Esophagus squamous epithelium (tissue), 5 donors: ENCODE measurements at regions not wholly inside any gene's neighbourhood (a gene's known extent, or its start where the extent isn't known, plus 50 kb on each side); places are given as distances from the start of the nearest gene placed in this dataset.

Experiments
- DNase-seq: peaks from one replicate; lab custom pipeline; 2025; lab: John Stamatoyannopoulos, UW
- H3K27ac ChIP-seq, 4 donors: fragments of 200-600 bp; sonication (generic); one replicate each; pipeline ENCODE4 v1.5.1; 2016 to 2019; ENCODE audit warnings: mild to moderate bottlenecking in 1 of 4
- H3K27me3 ChIP-seq, 4 donors: fragments of 200-600 bp; sonication (generic); 1 replicate in 3 of 4; 2 replicates in 1 of 4; pipeline versions ENCODE4 v1.5.1 to v1.6.0; 2017 to 2021; ENCODE audit warnings: antibody characterized with exemption in 1 of 4
- H3K36me3 ChIP-seq, 3 donors: fragments of 200-600 bp; sonication (generic); one replicate each; pipeline ENCODE4 v1.5.1; 2016 to 2019
- H3K4me1 ChIP-seq, 3 donors: fragments of 200-600 bp; sonication (generic); one replicate each; pipeline ENCODE4 v1.5.1; 2017 to 2019
- H3K4me3 ChIP-seq, 4 donors: fragments of 200-600 bp; sonication (generic); 1 replicate in 3 of 4; 2 replicates in 1 of 4; pipeline ENCODE4 v1.5.1; 2016 to 2019; ENCODE audit warnings: mild to moderate bottlenecking in 2 of 4, moderate library complexity in 1 of 4
- H3K9me3 ChIP-seq, 3 donors: fragments of 200-600 bp; sonication (generic); one replicate each; pipeline ENCODE4 v1.5.1; 2016 to 2019
- POLR2A ChIP-seq, 4 donors: fragments of 450-650 bp; IDR thresholded peaks; one replicate each; pipeline ENCODE4 v1.6.1; 2017; ENCODE audit warnings: antibody characterized with exemption in 4 of 4, mild to moderate bottlenecking in 4 of 4, moderate library complexity in 3 of 4
- WGBS, 2 donors: methylation state at CpG; one replicate each; pipeline ENCODE4 v1.1.5; 2018; 5-methylcytosine and 5-hydroxymethylcytosine counted together
- intact Hi-C: fragments of 100-400 bp; cut with DNase I; formaldehyde crosslinking; loops from one replicate; pipeline ENCODE4 v1.15.0; 2022
- TF ChIP-seq, protein P1 (sequence below), 6 experiments: fragments of 450-650 bp in 4 of 6; fragments of 200-600 bp in 2 of 6; sonication (generic) in 2 of 6; IDR thresholded peaks; one replicate each; pipeline ENCODE4 v1.5.1; 2016 to 2019; ENCODE audit warnings: antibody characterized with exemption in 6 of 6, mild to moderate bottlenecking in 4 of 6, moderate library complexity in 4 of 6
- donor health status: DM: yes; HTN: yes; CAD: no.

DNA sequence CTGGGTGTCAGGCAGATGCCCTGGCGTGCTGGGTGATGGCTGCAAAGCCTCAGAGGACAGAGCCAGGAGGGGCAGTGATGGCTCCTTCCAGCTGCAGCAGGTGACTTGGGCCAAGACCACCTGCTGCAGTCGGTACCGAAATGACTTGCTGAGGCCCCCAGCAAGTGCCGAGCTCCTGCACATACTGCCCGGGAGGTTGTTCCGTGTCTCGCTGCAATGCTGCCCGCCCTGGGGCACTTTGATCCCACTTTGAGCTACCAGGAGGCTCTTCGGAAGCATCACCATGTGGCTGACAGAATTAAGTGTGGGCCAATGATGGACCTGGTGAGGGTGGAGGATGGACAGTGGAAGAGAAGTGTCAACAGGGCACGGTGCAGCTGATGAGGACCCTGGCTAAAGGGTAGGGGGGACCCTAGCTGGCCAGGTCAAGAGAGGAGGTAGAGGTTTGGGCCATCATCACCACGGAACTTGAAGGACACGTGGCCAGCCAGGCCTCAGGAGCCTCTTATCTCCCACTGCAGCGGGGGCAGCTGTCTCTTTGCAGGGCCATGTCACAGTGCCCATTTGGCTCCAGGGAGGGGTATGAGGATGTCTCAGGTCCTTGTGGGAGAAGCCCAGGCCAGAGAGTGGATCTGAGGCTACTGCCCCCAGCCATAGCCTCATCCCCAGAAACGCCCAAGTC is 51.1 kb upstream of the NANOS1 start:
- TF ChIP-seq POLR2A (IDR thresholded peaks at IDR 0.05) = no peak
- TF ChIP-seq, protein P1, sequence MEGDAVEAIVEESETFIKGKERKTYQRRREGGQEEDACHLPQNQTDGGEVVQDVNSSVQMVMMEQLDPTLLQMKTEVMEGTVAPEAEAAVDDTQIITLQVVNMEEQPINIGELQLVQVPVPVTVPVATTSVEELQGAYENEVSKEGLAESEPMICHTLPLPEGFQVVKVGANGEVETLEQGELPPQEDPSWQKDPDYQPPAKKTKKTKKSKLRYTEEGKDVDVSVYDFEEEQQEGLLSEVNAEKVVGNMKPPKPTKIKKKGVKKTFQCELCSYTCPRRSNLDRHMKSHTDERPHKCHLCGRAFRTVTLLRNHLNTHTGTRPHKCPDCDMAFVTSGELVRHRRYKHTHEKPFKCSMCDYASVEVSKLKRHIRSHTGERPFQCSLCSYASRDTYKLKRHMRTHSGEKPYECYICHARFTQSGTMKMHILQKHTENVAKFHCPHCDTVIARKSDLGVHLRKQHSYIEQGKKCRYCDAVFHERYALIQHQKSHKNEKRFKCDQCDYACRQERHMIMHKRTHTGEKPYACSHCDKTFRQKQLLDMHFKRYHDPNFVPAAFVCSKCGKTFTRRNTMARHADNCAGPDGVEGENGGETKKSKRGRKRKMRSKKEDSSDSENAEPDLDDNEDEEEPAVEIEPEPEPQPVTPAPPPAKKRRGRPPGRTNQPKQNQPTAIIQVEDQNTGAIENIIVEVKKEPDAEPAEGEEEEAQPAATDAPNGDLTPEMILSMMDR (IDR thresholded peaks at IDR 0.05) = no peak
- no peaks in the 10 kb centered on the region for H3K36me3 ChIP-seq
- WGBS, 2 donors = 55 to 78% methylated on average over 6 to 7 of the region's 14 CpGs
- no peak overlapping the region for H3K27ac ChIP-seq
- peaks cover 0 to 11% (median 8%) of the 10 kb centered on the region in 3 donors for H3K9me3 ChIP-seq
- no peaks in the 10 kb centered on the region for H3K4me1 ChIP-seq
- no peak for DNase-seq
- no peak overlapping the region for H3K4me3 ChIP-seq
- H3K27me3 ChIP-seq = peaks cover 0 to 4% (median 0%) of the 10 kb centered on the region in 4 donors
- intact Hi-C loops = no loop called here

DNA sequence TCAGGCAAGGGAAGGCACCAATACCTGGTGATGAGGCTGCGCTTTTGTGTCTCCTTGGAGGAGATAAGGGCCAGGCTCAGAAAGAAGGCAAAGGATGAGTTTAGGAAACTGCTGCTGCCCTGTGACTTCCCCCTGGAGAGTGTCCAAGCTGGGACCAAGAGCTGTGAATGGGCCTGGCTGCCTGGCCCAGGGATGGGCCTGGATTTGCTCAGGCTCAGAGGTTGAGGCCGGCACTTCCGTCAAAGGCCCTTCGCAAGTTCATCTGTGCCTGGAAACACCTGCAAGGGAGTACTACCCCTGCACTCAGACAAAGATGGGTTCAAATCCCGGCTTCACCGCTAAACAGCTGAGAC is 50.5 kb upstream of the NANOS1 start:
- Histone ChIP-seq H3K4me3 (no peak overlapping the region), H3K27me3 (no peaks in the 10 kb centered on the region), H3K4me1 (no peaks in the 10 kb centered on the region), H3K9me3 (peaks cover 0 to 6% (median 3%) of the 10 kb centered on the region in 3 donors), H3K36me3 (no peaks in the 10 kb centered on the region), H3K27ac (no peak overlapping the region)
- WGBS, 2 donors = 75 to 92% methylated on average over 2 to 4 of the region's 6 CpGs
- intact Hi-C loops = no loop called here
- no peak for TF ChIP-seq POLR2A (IDR thresholded peaks at IDR 0.05)
- TF ChIP-seq, protein P1 (IDR thresholded peaks at IDR 0.05) = no peak
- DNase-seq = no peak

DNA sequence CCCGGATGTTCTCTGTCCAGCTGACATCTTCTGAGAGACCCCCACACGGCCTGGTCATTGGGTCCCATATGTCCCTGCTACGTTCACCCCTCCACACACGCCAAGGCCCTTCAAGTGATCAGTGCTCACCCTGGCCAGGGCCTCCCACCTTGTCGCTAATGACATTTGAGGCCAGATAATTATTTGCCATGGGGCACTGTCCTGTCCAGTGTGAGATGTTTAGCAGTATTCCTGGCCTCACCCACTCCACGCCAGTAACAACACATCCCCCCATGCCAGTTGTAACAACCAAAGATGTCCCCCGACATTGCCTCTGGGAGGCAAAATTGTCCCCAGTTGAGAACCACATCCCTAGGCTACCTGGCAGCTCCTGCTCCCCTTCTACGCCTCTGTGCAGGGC is 49.9 kb upstream of the NANOS1 start:
- Histone ChIP-seq H3K9me3 (no peaks in the 10 kb centered on the region), H3K36me3 (no peaks in the 10 kb centered on the region), H3K27ac (no peak overlapping the region), H3K27me3 (no peaks in the 10 kb centered on the region), H3K4me1 (no peaks in the 10 kb centered on the region), H3K4me3 (no peak overlapping the region)
- intact Hi-C loops = no loop called here
- DNase-seq = no peak
- TF ChIP-seq, protein P1 (IDR thresholded peaks at IDR 0.05) = no peak
- TF ChIP-seq POLR2A (IDR thresholded peaks at IDR 0.05) = no peak
- WGBS, 2 donors = 74 to 86% methylated on average over 4 to 5 of the region's 8 CpGs
